Esophagus mucosa (tissue), 1 donor: ENCODE measurements at regions not wholly inside any gene's neighbourhood (a gene's known extent, or its start where the extent isn't known, plus 50 kb on each side); places are given as distances from the start of the nearest gene placed in this dataset.
"Not testable (repeated sequence)": the region's sequence is repeated elsewhere in the genome, so short reads cannot be mapped to it uniquely, and the experiment has no call there.

Experiments used
- ATAC-seq: fragments of 200-7000 bp; cut with Tn5 transposase; one replicate; pipeline ENCODE4 v1.9.1; 2020
- donor health status: DM: yes; HTN: yes; CAD: no.

GRCh38 chr18:21928925-21929324 lies 188.3 kb downstream of the MIB1 start:
- no peak for ATAC-seq

GRCh38 chr18:21930177-21930576 lies 189.6 kb downstream of the MIB1 start:
- ATAC-seq: no peak

- ATAC-seq: no peak
Measured at GRCh38 chr18:21933931-21934765, 193.6 kb downstream of the MIB1 start.

GRCh38 chr18:21934766-21935015 lies 194.1 kb downstream of the MIB1 start:
- no peak for ATAC-seq

- ATAC-seq: no peak
Measured at GRCh38 chr18:21943456-21943855, 202.9 kb downstream of the MIB1 start.

GRCh38 chr18:21949326-21950015 lies 208.9 kb downstream of the MIB1 start:
- peak; percentile 35 for ATAC-seq

- peak; percentile 87 for ATAC-seq
Measured at GRCh38 chr18:21955757-21956652, 213.4 kb upstream of the GATA6 start.

- no peak for ATAC-seq
Measured at GRCh38 chr18:21958263-21958662, 211.1 kb upstream of the GATA6 start.

GRCh38 chr18:21958707-21959450 lies 210.5 kb upstream of the GATA6 start:
- no peak for ATAC-seq

- ATAC-seq: no peak
Measured at GRCh38 chr18:21960189-21960588, 209.2 kb upstream of the GATA6 start.

- no peak for ATAC-seq
Measured at GRCh38 chr18:21963336-21963735, 206.1 kb upstream of the GATA6 start.

GRCh38 chr18:21968338-21968737 lies 201.1 kb upstream of the GATA6 start:
- no peak for ATAC-seq

GRCh38 chr18:21972281-21972680 lies 197.1 kb upstream of the GATA6 start:
- ATAC-seq: no peak

GRCh38 chr18:21975954-21976353 lies 193.4 kb upstream of the GATA6 start:
- ATAC-seq: not testable (repeated sequence)

GRCh38 chr18:21978546-21979170 lies 190.7 kb upstream of the GATA6 start:
- ATAC-seq: no peak

GRCh38 chr18:21979171-21979560 lies 190.2 kb upstream of the GATA6 start:
- ATAC-seq: no peak

GRCh38 chr18:21979759-21980158 lies 189.6 kb upstream of the GATA6 start:
- ATAC-seq: no peak

- ATAC-seq: no peak
Measured at GRCh38 chr18:21980744-21981143, 188.6 kb upstream of the GATA6 start.

- ATAC-seq: not testable (repeated sequence)
Measured at GRCh38 chr18:21981489-21981888, 187.9 kb upstream of the GATA6 start.

- no peak for ATAC-seq
Measured at GRCh38 chr18:21991081-21991534, 178.3 kb upstream of the GATA6 start.

GRCh38 chr18:21991886-21992285 lies 177.5 kb upstream of the GATA6 start:
- ATAC-seq: no peak

GRCh38 chr18:21996351-21996826 lies 173.0 kb upstream of the GATA6 start:
- peak; percentile 59 for ATAC-seq
